ENCODE measurements at regions not wholly inside any gene's neighbourhood (a gene's known extent, or its start where the extent isn't known, plus 50 kb on each side); places are given as distances from the start of the nearest gene placed in this dataset.

DNA sequence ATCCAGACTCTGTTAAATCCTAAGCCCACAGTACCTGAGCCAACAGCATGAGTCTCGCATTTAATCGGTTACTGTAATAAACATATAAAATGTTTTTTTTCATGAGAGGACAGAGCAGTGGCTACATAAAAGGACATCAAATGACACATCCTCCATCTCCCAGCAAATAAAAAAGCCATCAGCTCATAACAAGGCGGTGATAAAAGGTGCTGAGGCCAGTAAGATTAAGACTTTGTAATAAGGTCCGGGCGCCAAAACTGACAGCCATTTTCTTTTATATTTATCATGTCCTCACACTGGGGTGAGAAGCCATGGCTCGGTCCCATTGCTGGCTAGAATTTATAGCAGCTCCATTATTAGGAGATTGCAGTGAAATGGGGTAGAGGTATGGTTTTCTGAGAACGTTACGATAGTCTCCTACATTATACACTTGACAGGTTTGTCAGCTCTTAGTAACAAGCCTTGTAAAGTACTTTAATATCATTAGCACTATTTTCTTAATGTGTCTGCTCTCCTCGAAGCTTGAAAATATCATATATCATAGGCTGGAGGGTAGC, 977.8 kb upstream of the NR2F2 start:
- H3K27me3 ChIP-seq (ENCODE audit: insufficient read depth, insufficient read length): no peaks in the 10 kb centered on the region
- no peaks in the 10 kb centered on the region for H3K9me3 ChIP-seq (ENCODE audit: insufficient read depth, low read length)
- no peak overlapping the region for H3K9ac ChIP-seq (ENCODE audit: insufficient read length, low read depth)
- DNase-seq (ENCODE audit: low read depth, low spot score): no peak
- TF ChIP-seq ZNF274 (IDR thresholded peaks at IDR 0.05; ENCODE audit: low read depth, low read length) (no peak), SUZ12 (IDR thresholded peaks at IDR 0.05; ENCODE audit: extremely low read depth, insufficient read depth, insufficient read length) (no peak), YY1 (IDR thresholded peaks at IDR 0.05; ENCODE audit: insufficient read depth, insufficient read length) (no peak)
- H3K36me3 ChIP-seq (ENCODE audit: insufficient read depth, insufficient read length, low read length): no peaks in the 10 kb centered on the region
- no peaks in the 10 kb centered on the region for H3K4me1 ChIP-seq (ENCODE audit: insufficient read depth, insufficient read length)
- no peak overlapping the region for H3K4me3 ChIP-seq (ENCODE audit: insufficient read length, low read depth)

DNA sequence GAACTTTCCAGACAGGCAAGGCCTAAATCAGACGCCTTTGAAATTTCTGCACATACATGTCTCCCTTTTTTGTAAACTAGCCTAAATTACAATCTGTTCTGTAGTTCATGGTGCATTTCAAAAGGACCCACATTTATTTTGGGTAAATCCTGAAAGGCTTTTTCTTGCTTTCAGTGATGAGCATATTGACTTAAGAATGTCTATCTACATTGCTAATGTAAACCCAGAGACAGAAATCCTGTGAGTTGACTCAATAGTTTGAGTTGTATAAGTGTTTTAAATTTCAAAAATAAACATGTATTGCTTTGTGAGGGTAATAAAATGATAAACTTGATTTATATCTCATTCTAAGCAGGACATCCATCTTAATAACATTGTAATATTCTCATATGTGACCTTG, 977.0 kb upstream of the NR2F2 start:
- H3K4me1 ChIP-seq (ENCODE audit: insufficient read depth, insufficient read length): no peaks in the 10 kb centered on the region
- DNase-seq (ENCODE audit: low read depth, low spot score): no peak
- H3K27me3 ChIP-seq (ENCODE audit: insufficient read depth, insufficient read length): no peaks in the 10 kb centered on the region
- TF ChIP-seq YY1 (IDR thresholded peaks at IDR 0.05; ENCODE audit: insufficient read depth, insufficient read length) (no peak), SUZ12 (IDR thresholded peaks at IDR 0.05; ENCODE audit: extremely low read depth, insufficient read depth, insufficient read length) (no peak), ZNF274 (IDR thresholded peaks at IDR 0.05; ENCODE audit: low read depth, low read length) (no peak)
- H3K9me3 ChIP-seq (ENCODE audit: insufficient read depth, low read length): no peaks in the 10 kb centered on the region
- no peak overlapping the region for H3K9ac ChIP-seq (ENCODE audit: insufficient read length, low read depth)
- no peaks in the 10 kb centered on the region for H3K36me3 ChIP-seq (ENCODE audit: insufficient read depth, insufficient read length, low read length)
- H3K4me3 ChIP-seq (ENCODE audit: insufficient read length, low read depth): no peak overlapping the region

DNA sequence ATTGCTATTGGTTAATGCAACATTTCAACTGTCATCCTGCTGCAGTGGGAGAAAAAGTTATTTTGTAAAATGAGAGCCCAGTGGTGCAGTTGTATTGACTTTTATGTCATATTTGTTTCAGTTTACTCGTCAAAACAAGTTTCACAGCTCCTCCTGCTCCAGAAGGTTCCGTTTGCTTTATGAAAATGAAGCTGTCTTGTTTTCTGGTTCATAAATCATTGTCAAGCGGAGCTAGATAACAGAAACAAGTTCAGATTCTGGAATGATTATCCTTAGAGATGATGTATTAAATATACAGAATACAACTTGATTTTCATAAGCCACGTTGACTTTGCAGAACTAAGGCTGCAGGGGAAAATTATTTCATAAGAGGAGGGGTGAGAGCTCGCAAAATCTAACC, 970.5 kb upstream of the NR2F2 start:
- Histone ChIP-seq H3K4me3 (ENCODE audit: insufficient read length, low read depth) (no peak overlapping the region), H3K36me3 (ENCODE audit: insufficient read depth, insufficient read length, low read length) (no peaks in the 10 kb centered on the region), H3K4me1 (ENCODE audit: insufficient read depth, insufficient read length) (no peaks in the 10 kb centered on the region), H3K9ac (ENCODE audit: insufficient read length, low read depth) (no peak overlapping the region), H3K27me3 (ENCODE audit: insufficient read depth, insufficient read length) (no peaks in the 10 kb centered on the region), H3K9me3 (ENCODE audit: insufficient read depth, low read length) (peaks cover 21% of the 10 kb centered on the region)
- TF ChIP-seq SUZ12 (IDR thresholded peaks at IDR 0.05; ENCODE audit: extremely low read depth, insufficient read depth, insufficient read length): no peak
- no peak for TF ChIP-seq YY1 (IDR thresholded peaks at IDR 0.05; ENCODE audit: insufficient read depth, insufficient read length)
- no peak for TF ChIP-seq ZNF274 (IDR thresholded peaks at IDR 0.05; ENCODE audit: low read depth, low read length)
- no peak for DNase-seq (ENCODE audit: low read depth, low spot score)

DNA sequence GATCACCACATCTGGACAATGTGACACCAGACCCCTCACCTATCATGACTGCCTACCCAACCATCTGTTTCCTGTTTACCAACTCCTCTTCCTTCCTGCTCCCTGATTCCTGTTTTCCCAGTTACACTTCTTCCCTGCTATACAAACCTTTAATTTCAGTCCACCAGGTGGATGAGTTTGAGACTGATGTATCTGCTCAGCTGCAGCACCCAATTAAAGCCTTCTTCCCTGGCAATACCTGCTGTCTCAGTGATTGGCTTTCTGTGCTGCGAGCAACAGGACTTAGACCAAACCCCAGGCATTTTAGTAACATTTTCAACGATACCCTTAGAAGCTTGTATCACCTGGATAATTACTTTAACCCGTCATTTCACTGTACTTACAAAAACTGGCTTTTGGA, 968.2 kb upstream of the NR2F2 start:
- Histone ChIP-seq H3K36me3 (ENCODE audit: insufficient read depth, insufficient read length, low read length) (no peaks in the 10 kb centered on the region), H3K9me3 (ENCODE audit: insufficient read depth, low read length) (peaks cover 21% of the 10 kb centered on the region), H3K4me1 (ENCODE audit: insufficient read depth, insufficient read length) (no peaks in the 10 kb centered on the region), H3K27me3 (ENCODE audit: insufficient read depth, insufficient read length) (no peaks in the 10 kb centered on the region), H3K4me3 (ENCODE audit: insufficient read length, low read depth) (no peak overlapping the region), H3K9ac (ENCODE audit: insufficient read length, low read depth) (no peak overlapping the region)
- DNase-seq (ENCODE audit: low read depth, low spot score): no peak
- TF ChIP-seq ZNF274 (IDR thresholded peaks at IDR 0.05; ENCODE audit: low read depth, low read length) (no peak), SUZ12 (IDR thresholded peaks at IDR 0.05; ENCODE audit: extremely low read depth, insufficient read depth, insufficient read length) (no peak), YY1 (IDR thresholded peaks at IDR 0.05; ENCODE audit: insufficient read depth, insufficient read length) (no peak)

DNA sequence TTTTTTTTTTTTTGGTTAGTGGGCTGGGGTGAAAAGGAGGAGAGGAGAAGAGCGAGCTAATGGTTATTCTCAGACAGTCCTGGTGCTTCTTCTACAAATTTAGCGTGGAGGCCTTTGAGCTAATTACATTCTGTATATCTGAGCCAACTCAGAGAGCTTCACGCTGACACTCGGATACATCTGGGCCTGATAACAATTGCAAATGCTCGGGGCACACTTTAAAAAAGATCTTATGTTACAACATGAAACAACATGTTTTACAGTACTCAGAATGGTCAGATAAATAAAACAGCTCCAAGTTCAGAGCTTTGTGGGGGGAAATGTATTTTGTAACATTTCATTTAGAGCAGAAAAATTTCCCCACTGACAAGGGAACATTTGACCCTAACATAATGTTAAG, 966.9 kb upstream of the NR2F2 start:
- no peaks in the 10 kb centered on the region for H3K36me3 ChIP-seq (ENCODE audit: insufficient read depth, insufficient read length, low read length)
- no peaks in the 10 kb centered on the region for H3K27me3 ChIP-seq (ENCODE audit: insufficient read depth, insufficient read length)
- H3K9ac ChIP-seq (ENCODE audit: insufficient read length, low read depth): no peak overlapping the region
- peaks cover 21% of the 10 kb centered on the region for H3K9me3 ChIP-seq (ENCODE audit: insufficient read depth, low read length)
- DNase-seq (ENCODE audit: low read depth, low spot score): no peak
- no peak overlapping the region for H3K4me3 ChIP-seq (ENCODE audit: insufficient read length, low read depth)
- no peaks in the 10 kb centered on the region for H3K4me1 ChIP-seq (ENCODE audit: insufficient read depth, insufficient read length)
- TF ChIP-seq ZNF274 (IDR thresholded peaks at IDR 0.05; ENCODE audit: low read depth, low read length) (no peak), SUZ12 (IDR thresholded peaks at IDR 0.05; ENCODE audit: extremely low read depth, insufficient read depth, insufficient read length) (no peak), YY1 (IDR thresholded peaks at IDR 0.05; ENCODE audit: insufficient read depth, insufficient read length) (no peak)

DNA sequence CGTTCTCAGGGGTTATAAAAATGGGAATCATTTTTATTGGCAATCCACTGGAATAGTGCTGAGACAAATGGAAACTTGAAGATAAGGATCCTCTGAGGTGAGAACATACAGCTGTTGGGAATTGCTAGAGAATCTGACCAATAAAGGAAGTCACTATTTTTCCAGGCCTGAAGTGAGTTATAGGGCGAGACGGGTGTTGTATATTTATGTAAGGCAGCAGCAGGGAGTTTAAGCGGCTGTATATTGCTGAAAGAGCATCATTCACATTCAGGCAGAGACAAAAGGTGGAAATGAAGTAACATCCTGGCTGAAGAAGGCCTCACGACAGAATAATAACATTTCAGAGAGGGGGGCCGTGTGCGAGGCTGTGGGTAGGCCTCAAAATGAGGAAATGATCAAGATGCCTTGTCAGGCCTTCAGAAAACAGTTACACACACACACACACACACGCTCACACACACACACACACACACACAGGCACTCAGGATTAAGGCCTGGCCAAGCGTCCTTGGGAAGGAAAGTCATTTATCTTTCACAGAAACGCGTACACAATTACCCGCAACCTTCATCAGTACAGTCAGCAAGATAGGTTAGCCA, 964.9 kb upstream of the NR2F2 start:
- Histone ChIP-seq H3K9me3 (ENCODE audit: insufficient read depth, low read length) (peaks cover 21% of the 10 kb centered on the region), H3K27me3 (ENCODE audit: insufficient read depth, insufficient read length) (no peaks in the 10 kb centered on the region), H3K4me3 (ENCODE audit: insufficient read length, low read depth) (no peak overlapping the region), H3K36me3 (ENCODE audit: insufficient read depth, insufficient read length, low read length) (no peaks in the 10 kb centered on the region), H3K4me1 (ENCODE audit: insufficient read depth, insufficient read length) (no peaks in the 10 kb centered on the region), H3K9ac (ENCODE audit: insufficient read length, low read depth) (no peak overlapping the region)
- TF ChIP-seq ZNF274 (IDR thresholded peaks at IDR 0.05; ENCODE audit: low read depth, low read length) (no peak), SUZ12 (IDR thresholded peaks at IDR 0.05; ENCODE audit: extremely low read depth, insufficient read depth, insufficient read length) (no peak), YY1 (IDR thresholded peaks at IDR 0.05; ENCODE audit: insufficient read depth, insufficient read length) (no peak)
- DNase-seq (ENCODE audit: low read depth, low spot score): no peak

DNA sequence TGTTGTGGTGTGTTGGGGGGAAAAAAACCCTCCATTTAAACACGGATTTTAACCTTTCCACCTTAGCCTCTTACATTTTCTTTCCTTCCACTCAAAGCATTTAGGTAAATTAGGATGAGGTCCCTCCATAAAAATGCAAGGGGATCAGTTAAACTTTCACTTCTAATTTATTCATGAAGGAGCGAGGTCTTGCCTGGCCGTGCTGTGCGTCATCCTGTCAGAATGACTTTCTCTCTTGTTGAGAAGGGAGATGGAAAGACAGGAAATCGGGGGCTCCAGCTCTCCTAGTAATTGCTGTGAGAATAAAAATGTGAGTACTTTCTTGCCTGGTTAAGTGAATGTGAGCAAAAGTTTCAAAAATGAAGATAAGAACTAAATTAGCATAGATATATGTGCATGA, 962.3 kb upstream of the NR2F2 start:
- H3K4me3 ChIP-seq (ENCODE audit: insufficient read length, low read depth): no peak overlapping the region
- TF ChIP-seq YY1 (IDR thresholded peaks at IDR 0.05; ENCODE audit: insufficient read depth, insufficient read length): no peak
- no peak for TF ChIP-seq ZNF274 (IDR thresholded peaks at IDR 0.05; ENCODE audit: low read depth, low read length)
- no peak for TF ChIP-seq SUZ12 (IDR thresholded peaks at IDR 0.05; ENCODE audit: extremely low read depth, insufficient read depth, insufficient read length)
- H3K9me3 ChIP-seq (ENCODE audit: insufficient read depth, low read length): 0 out of 2 replicates have a peak, but pooled peaks cover under 1% of the 10 kb centered on the region
- H3K4me1 ChIP-seq (ENCODE audit: insufficient read depth, insufficient read length): no peaks in the 10 kb centered on the region
- DNase-seq (ENCODE audit: low read depth, low spot score): no peak
- H3K27me3 ChIP-seq (ENCODE audit: insufficient read depth, insufficient read length): no peaks in the 10 kb centered on the region
- H3K9ac ChIP-seq (ENCODE audit: insufficient read length, low read depth): no peak overlapping the region
- H3K36me3 ChIP-seq (ENCODE audit: insufficient read depth, insufficient read length, low read length): no peaks in the 10 kb centered on the region
